ENCODE measurements at regions not wholly inside any gene's neighbourhood (a gene's known extent, or its start where the extent isn't known, plus 50 kb on each side); places are given as distances from the start of the nearest gene placed in this dataset.
"Not testable (repeated sequence)": the region's sequence is repeated elsewhere in the genome, so short reads cannot be mapped to it uniquely, and the experiment has no call there.

GRCh38 chr12:14238221-14238792 is 127.2 kb upstream of the ATF7IP start:
- H3K18ac ChIP-seq (ENCODE audit: low read length), result no peak overlapping the region
- no CpG with 5 or more reads among the region's 8 CpGs for WGBS (ENCODE audit: extremely low coverage, insufficient coverage, low lambda C conversion rate)
- no peaks in the 10 kb centered on the region for H3K36me3 ChIP-seq (ENCODE audit: control insufficient read depth, insufficient read depth, low read length)
- H2AK5ac ChIP-seq (ENCODE audit: low read length), result no peak overlapping the region
- H3K4me2 ChIP-seq (ENCODE audit: low read length), result no peak overlapping the region
- no peak overlapping the region for H3K4ac ChIP-seq (ENCODE audit: low read depth, low read length)
- H2BK120ac ChIP-seq (ENCODE audit: low read depth, low read length), result no peak overlapping the region
- no peak overlapping the region for H3K9ac ChIP-seq (ENCODE audit: low read length)
- peak; percentile 20 for DNase-seq
- no peaks in the 10 kb centered on the region for H3K79me2 ChIP-seq (ENCODE audit: control insufficient read depth, insufficient read depth, low read length)
- H3K4me3 ChIP-seq (ENCODE audit: low read length), result no peak overlapping the region
- H3K27ac ChIP-seq (ENCODE audit: low read depth, low read length), result no peak overlapping the region
- H2BK15ac ChIP-seq (replicated peaks; ENCODE audit: low read depth), result no peak overlapping the region
- H4K5ac ChIP-seq (ENCODE audit: low read length), result no peak overlapping the region
- no peak overlapping the region for H3K23ac ChIP-seq (ENCODE audit: low read length)
- H2BK5ac ChIP-seq (ENCODE audit: low read length), result no peak overlapping the region
- no peaks in the 10 kb centered on the region for H3K27me3 ChIP-seq (ENCODE audit: insufficient read depth, low read length, poor library complexity)
- H3K56ac ChIP-seq (ENCODE audit: low read length), result peak overlapping the region; percentile 17
- H3K79me1 ChIP-seq (ENCODE audit: low read length), result no peaks in the 10 kb centered on the region
- H4K8ac ChIP-seq (ENCODE audit: low read depth, low read length), result no peak overlapping the region
- peaks cover 4% of the 10 kb centered on the region for H3K4me1 ChIP-seq (ENCODE audit: control insufficient read depth, low read depth, low read length)

DNA sequence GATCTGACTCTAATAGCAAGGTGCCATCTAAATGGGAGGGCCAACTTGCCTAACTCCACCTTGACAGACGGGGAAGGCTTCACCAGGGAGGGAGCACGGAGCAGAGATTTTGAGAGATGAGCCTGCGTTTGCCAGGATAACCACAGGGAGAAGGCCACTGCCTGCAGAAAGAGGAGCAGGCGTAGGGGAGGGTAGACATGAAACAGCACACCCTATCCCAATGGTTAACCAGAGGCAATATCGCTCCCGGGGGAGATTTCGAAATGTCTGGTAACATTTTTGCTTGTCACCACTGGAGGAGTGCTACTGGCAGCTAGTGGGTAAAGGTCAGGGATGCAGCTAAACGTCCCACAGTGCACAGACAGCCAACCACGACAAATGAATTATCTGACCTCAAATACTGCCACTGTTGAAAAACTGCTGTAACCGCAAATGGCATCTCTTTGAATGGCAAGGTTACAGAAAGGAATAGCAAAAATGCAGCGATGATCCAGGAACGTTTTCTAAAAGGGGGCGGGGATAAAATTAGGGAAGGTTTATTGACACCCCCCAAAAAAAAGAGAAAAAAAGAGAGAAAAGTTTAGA is 126.0 kb upstream of the ATF7IP start:
- no peak overlapping the region for H2AK5ac ChIP-seq (ENCODE audit: low read length)
- H2BK15ac ChIP-seq (replicated peaks; ENCODE audit: low read depth), result no peak overlapping the region
- peaks cover 4% of the 10 kb centered on the region for H3K4me1 ChIP-seq (ENCODE audit: control insufficient read depth, low read depth, low read length)
- no peak overlapping the region for H3K4me3 ChIP-seq (ENCODE audit: low read length)
- no peaks in the 10 kb centered on the region for H3K36me3 ChIP-seq (ENCODE audit: control insufficient read depth, insufficient read depth, low read length)
- no CpG with 5 or more reads among the region's 13 CpGs for WGBS (ENCODE audit: extremely low coverage, insufficient coverage, low lambda C conversion rate)
- H3K4ac ChIP-seq (ENCODE audit: low read depth, low read length), result peak overlapping the region; percentile 60
- H3K27ac ChIP-seq (ENCODE audit: low read depth, low read length), result peak overlapping the region; percentile 23
- H3K18ac ChIP-seq (ENCODE audit: low read length), result peak overlapping the region; percentile 5
- peak overlapping the region; percentile 1 for H3K4me2 ChIP-seq (ENCODE audit: low read length)
- H4K5ac ChIP-seq (ENCODE audit: low read length), result no peak overlapping the region
- H3K27me3 ChIP-seq (ENCODE audit: insufficient read depth, low read length, poor library complexity), result no peaks in the 10 kb centered on the region
- H3K79me1 ChIP-seq (ENCODE audit: low read length), result no peaks in the 10 kb centered on the region
- no peaks in the 10 kb centered on the region for H3K79me2 ChIP-seq (ENCODE audit: control insufficient read depth, insufficient read depth, low read length)
- no peak overlapping the region for H3K23ac ChIP-seq (ENCODE audit: low read length)
- H2BK5ac ChIP-seq (ENCODE audit: low read length), result peak overlapping the region; percentile 5
- H3K56ac ChIP-seq (ENCODE audit: low read length), result peak overlapping the region; percentile 73
- H3K9ac ChIP-seq (ENCODE audit: low read length), result peak overlapping the region; percentile 26
- DNase-seq, result peak; percentile 94
- H2BK120ac ChIP-seq (ENCODE audit: low read depth, low read length), result no peak overlapping the region
- H4K8ac ChIP-seq (ENCODE audit: low read depth, low read length), result no peak overlapping the region

- Histone ChIP-seq H4K8ac (ENCODE audit: low read depth, low read length) (no peak overlapping the region), H2BK15ac (replicated peaks; ENCODE audit: low read depth) (peak overlapping the region; percentile 61), H4K5ac (ENCODE audit: low read length) (no peak overlapping the region), H3K79me2 (ENCODE audit: control insufficient read depth, insufficient read depth, low read length) (no peaks in the 10 kb centered on the region), H3K4ac (ENCODE audit: low read depth, low read length) (peak overlapping the region; percentile 48), H3K4me2 (ENCODE audit: low read length) (no peak overlapping the region), H3K27me3 (ENCODE audit: insufficient read depth, low read length, poor library complexity) (no peaks in the 10 kb centered on the region), H3K23ac (ENCODE audit: low read length) (no peak overlapping the region), H3K79me1 (ENCODE audit: low read length) (no peaks in the 10 kb centered on the region), H3K27ac (ENCODE audit: low read depth, low read length) (peak overlapping the region; percentile 44), H3K9ac (ENCODE audit: low read length) (peak overlapping the region; percentile 28), H2BK5ac (ENCODE audit: low read length) (peak overlapping the region; percentile 84), H3K36me3 (ENCODE audit: control insufficient read depth, insufficient read depth, low read length) (no peaks in the 10 kb centered on the region), H2AK5ac (ENCODE audit: low read length) (no peak overlapping the region), H3K4me1 (ENCODE audit: control insufficient read depth, low read depth, low read length) (peaks cover 4% of the 10 kb centered on the region), H3K56ac (ENCODE audit: low read length) (peak overlapping the region; percentile 80), H3K4me3 (ENCODE audit: low read length) (no peak overlapping the region), H3K18ac (ENCODE audit: low read length) (peak overlapping the region; percentile 64), H2BK120ac (ENCODE audit: low read depth, low read length) (no peak overlapping the region)
- peak; percentile 95 for DNase-seq
- no CpG with 5 or more reads among the region's 11 CpGs for WGBS (ENCODE audit: extremely low coverage, insufficient coverage, low lambda C conversion rate)
These were observed 125.3 kb upstream of the ATF7IP start for GRCh38 chr12:14239935-14240872.

DNA sequence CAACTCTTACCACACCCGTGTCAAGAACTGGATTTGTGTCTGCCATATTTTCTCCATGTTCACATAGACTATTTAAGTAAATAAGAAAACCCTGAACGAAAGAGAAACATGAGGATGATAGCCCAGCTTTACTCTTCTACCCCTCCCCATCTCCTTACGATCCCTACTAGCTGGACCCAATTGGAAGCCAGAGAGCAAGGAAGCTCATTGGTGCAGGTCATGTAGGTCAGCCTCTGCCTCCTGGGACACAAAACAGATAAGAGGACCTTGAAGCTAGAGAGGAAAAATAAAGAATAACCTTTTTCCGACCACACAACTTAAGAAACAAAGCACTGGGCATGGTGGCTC is 124.6 kb upstream of the ATF7IP start:
- Histone ChIP-seq H3K9ac (ENCODE audit: low read length) (no peak overlapping the region), H3K36me3 (ENCODE audit: control insufficient read depth, insufficient read depth, low read length) (no peaks in the 10 kb centered on the region), H2BK5ac (ENCODE audit: low read length) (peak overlapping the region; percentile 7), H3K18ac (ENCODE audit: low read length) (peak overlapping the region; percentile 64), H3K4me1 (ENCODE audit: control insufficient read depth, low read depth, low read length) (peaks cover 4% of the 10 kb centered on the region), H3K27me3 (ENCODE audit: insufficient read depth, low read length, poor library complexity) (no peaks in the 10 kb centered on the region), H3K4ac (ENCODE audit: low read depth, low read length) (peak overlapping the region; percentile 48), H3K27ac (ENCODE audit: low read depth, low read length) (peak overlapping the region; percentile 44), H3K4me2 (ENCODE audit: low read length) (no peak overlapping the region), H2BK15ac (replicated peaks; ENCODE audit: low read depth) (peak overlapping the region; percentile 61), H3K79me1 (ENCODE audit: low read length) (no peaks in the 10 kb centered on the region), H2AK5ac (ENCODE audit: low read length) (no peak overlapping the region), H2BK120ac (ENCODE audit: low read depth, low read length) (no peak overlapping the region), H3K56ac (ENCODE audit: low read length) (peak overlapping the region; percentile 80), H4K5ac (ENCODE audit: low read length) (no peak overlapping the region), H4K8ac (ENCODE audit: low read depth, low read length) (no peak overlapping the region), H3K79me2 (ENCODE audit: control insufficient read depth, insufficient read depth, low read length) (no peaks in the 10 kb centered on the region), H3K23ac (ENCODE audit: low read length) (no peak overlapping the region), H3K4me3 (ENCODE audit: low read length) (no peak overlapping the region)
- no CpG with 5 or more reads among the region's 4 CpGs for WGBS (ENCODE audit: extremely low coverage, insufficient coverage, low lambda C conversion rate)
- DNase-seq, result peak; percentile 31

DNA sequence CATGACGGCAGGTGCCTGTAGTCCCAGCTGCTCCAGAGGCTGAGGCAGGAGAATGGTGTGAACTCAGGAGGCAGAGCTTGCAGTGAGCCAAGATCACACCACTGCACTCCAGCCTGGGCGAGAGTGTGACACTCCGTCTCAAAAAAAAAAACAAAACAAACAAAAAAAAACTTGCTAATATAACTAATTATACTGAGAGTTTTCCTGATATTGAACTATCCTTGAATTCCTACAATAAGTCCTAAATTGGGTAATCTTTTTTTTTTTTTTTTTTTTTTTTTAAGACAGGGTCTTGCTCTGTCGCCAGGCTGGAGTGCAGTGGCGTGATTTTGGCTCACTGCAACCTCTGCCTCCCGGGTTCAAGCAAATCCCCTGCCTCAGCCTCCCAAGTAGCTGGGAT is 122.7 kb upstream of the ATF7IP start:
- not testable (repeated sequence) for H4K5ac ChIP-seq (ENCODE audit: low read length); H3K9ac ChIP-seq (ENCODE audit: low read length); H3K27ac ChIP-seq (ENCODE audit: low read depth, low read length); H3K4ac ChIP-seq (ENCODE audit: low read depth, low read length); H3K4me3 ChIP-seq (ENCODE audit: low read length); H3K27me3 ChIP-seq (ENCODE audit: insufficient read depth, low read length, poor library complexity); H2AK5ac ChIP-seq (ENCODE audit: low read length); H3K56ac ChIP-seq (ENCODE audit: low read length); H3K36me3 ChIP-seq (ENCODE audit: control insufficient read depth, insufficient read depth, low read length); H3K4me2 ChIP-seq (ENCODE audit: low read length); H2BK15ac ChIP-seq (replicated peaks; ENCODE audit: low read depth); H4K8ac ChIP-seq (ENCODE audit: low read depth, low read length); H3K79me1 ChIP-seq (ENCODE audit: low read length); H2BK5ac ChIP-seq (ENCODE audit: low read length); H3K79me2 ChIP-seq (ENCODE audit: control insufficient read depth, insufficient read depth, low read length); H3K4me1 ChIP-seq (ENCODE audit: control insufficient read depth, low read depth, low read length); DNase-seq; H2BK120ac ChIP-seq (ENCODE audit: low read depth, low read length); H3K18ac ChIP-seq (ENCODE audit: low read length); H3K23ac ChIP-seq (ENCODE audit: low read length)
- WGBS (ENCODE audit: extremely low coverage, insufficient coverage, low lambda C conversion rate), result no CpG with 5 or more reads among the region's 6 CpGs

Data from mesendoderm (in vitro differentiated cells).